Left lung (tissue), 4 donors: ENCODE measurements at regions not wholly inside any gene's neighbourhood (a gene's known extent, or its start where the extent isn't known, plus 50 kb on each side); places are given as distances from the start of the nearest gene placed in this dataset.

Experiments
- ATAC-seq: fragments of 200-7000 bp; cut with Tn5 transposase; one replicate; pipeline ENCODE4 v1.9.1; 2020; ENCODE audit warnings: moderate library complexity
- DNase-seq, 4 donors: peaks; one replicate each; pipeline ENCODE4 v3.0.0-alpha.2; 2013 to 2020
- H3K27ac ChIP-seq, 2 donors: fragments of 200-600 bp; sonication (generic) in 1 of 2; one replicate each; pipeline versions ENCODE4 v1.5.0 to v1.8.0; 2020 to 2021
- H3K27me3 ChIP-seq, 2 donors: fragments of 200-600 bp; sonication (generic) in 1 of 2; one replicate each; pipeline versions ENCODE4 v1.5.0 to v1.8.0; 2020 to 2021
- H3K36me3 ChIP-seq, 2 donors: fragments of 200-600 bp; sonication (generic) in 1 of 2; one replicate each; pipeline versions ENCODE4 v1.5.0 to v1.8.0; 2020 to 2021
- H3K4me1 ChIP-seq, 2 donors: fragments of 200-600 bp; one replicate each; pipeline ENCODE4 v1.8.0; 2021
- H3K4me3 ChIP-seq, 2 donors: fragments of 200-600 bp; sonication (generic) in 1 of 2; one replicate each; pipeline versions ENCODE4 v1.5.0 to v1.8.0; 2020 to 2021; ENCODE audit warnings: mild to moderate bottlenecking in 1 of 2
- H3K9me3 ChIP-seq, 2 donors: fragments of 200-600 bp; sonication (generic) in 1 of 2; one replicate each; pipeline versions ENCODE4 v1.5.0 to v1.8.0; 2020 to 2021
- intact Hi-C, 2 donors: fragments of 100-400 bp; cut with DNase I; formaldehyde crosslinking; loops; one replicate each; pipeline versions ENCODE4 v1.11.2 to v1.14.2; 2022
- TF ChIP-seq, protein P1 (sequence below), 2 donors: fragments of 200-600 bp; sonication (generic) in 1 of 2; IDR thresholded peaks; one replicate each; pipeline versions ENCODE4 v1.5.0 to v1.8.0; 2021; ENCODE audit warnings: antibody characterized with exemption in 2 of 2
- donor health status: DM: no; HTN: yes; CAD: no.
- donor health status: DM: no; HTN: no; CAD: no.

DNA sequence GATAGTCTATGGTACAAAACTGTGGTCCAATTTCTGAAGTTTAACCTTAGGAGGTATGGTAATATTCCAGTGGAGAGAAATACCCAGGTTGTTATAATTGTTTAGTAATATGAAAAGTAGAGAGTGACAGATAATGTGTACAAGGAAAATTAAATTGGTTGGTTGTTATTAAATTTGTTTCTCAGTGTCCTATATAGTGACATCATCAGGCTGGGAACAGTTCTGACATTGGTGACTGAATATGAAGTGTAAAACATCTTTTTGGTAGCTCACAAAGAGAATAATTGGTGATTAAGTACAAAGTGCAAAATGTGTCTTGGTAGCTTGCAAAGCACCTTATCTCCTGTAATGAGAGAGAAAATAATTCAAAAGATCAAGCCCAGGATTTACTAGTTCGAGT lies 1806.1 kb upstream of the CDH6 start:
- intact Hi-C loops = no loop called here
- no peak overlapping the region for H3K4me3 ChIP-seq
- H3K27me3 ChIP-seq = no peaks in the 10 kb centered on the region
- peaks cover 0 to 20% of the 10 kb centered on the region in 2 donors for H3K9me3 ChIP-seq
- H3K4me1 ChIP-seq = no peaks in the 10 kb centered on the region
- ATAC-seq (no peak), DNase-seq (no peak)
- H3K36me3 ChIP-seq = no peaks in the 10 kb centered on the region
- TF ChIP-seq, protein P1, sequence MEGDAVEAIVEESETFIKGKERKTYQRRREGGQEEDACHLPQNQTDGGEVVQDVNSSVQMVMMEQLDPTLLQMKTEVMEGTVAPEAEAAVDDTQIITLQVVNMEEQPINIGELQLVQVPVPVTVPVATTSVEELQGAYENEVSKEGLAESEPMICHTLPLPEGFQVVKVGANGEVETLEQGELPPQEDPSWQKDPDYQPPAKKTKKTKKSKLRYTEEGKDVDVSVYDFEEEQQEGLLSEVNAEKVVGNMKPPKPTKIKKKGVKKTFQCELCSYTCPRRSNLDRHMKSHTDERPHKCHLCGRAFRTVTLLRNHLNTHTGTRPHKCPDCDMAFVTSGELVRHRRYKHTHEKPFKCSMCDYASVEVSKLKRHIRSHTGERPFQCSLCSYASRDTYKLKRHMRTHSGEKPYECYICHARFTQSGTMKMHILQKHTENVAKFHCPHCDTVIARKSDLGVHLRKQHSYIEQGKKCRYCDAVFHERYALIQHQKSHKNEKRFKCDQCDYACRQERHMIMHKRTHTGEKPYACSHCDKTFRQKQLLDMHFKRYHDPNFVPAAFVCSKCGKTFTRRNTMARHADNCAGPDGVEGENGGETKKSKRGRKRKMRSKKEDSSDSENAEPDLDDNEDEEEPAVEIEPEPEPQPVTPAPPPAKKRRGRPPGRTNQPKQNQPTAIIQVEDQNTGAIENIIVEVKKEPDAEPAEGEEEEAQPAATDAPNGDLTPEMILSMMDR (IDR thresholded peaks at IDR 0.05) = no peak
- H3K27ac ChIP-seq = no peak overlapping the region

DNA sequence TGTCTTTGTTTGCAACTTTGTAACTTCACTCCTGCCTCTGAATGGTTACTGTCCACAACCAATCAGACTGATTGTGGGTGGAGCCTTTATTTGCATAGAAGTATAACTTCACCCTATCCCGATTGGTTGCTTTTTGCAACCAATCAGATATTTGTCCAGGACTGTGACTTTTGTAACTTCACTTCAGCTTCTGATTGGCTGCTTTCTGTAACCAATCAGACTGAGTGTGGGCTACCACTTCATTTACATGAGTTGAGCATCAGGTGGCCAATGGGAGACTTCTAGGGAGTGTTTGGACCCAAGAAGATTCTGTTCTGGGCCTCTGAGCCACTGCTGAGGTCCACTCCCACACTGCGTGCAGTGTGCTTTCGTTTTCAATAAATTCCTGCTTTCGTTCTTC lies 1810.7 kb upstream of the CDH6 start:
- TF ChIP-seq, protein P1 (IDR thresholded peaks at IDR 0.05) = no peak
- Histone ChIP-seq H3K27me3 (no peaks in the 10 kb centered on the region), H3K4me1 (no peaks in the 10 kb centered on the region), H3K4me3 (no peak overlapping the region), H3K9me3 (no peaks in the 10 kb centered on the region), H3K36me3 (no peaks in the 10 kb centered on the region), H3K27ac (no peak overlapping the region)
- ATAC-seq = no peak
- DNase-seq = no peak
- intact Hi-C loops = no loop called here

DNA sequence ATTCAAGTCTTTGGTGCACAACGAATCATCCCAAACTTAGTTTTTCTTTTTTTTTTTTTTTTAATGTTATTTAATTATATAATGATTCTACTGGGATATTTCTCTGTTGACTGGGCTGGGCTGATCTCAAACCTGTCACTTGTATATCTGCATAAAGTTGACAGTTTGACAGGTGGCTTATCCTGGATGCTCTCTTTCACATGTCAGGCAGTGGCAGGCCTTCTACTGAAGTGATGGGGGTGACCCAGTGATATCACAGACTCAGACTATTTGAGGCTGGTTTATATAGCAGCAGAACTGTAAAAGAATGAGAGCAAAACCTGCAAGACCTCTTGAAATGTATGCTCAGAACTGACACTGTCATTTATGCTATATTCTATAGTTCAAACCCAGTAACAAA lies 1813.5 kb upstream of the CDH6 start:
- Histone ChIP-seq H3K27me3 (no peaks in the 10 kb centered on the region), H3K4me1 (no peaks in the 10 kb centered on the region), H3K4me3 (no peak overlapping the region), H3K36me3 (no peaks in the 10 kb centered on the region), H3K9me3 (no peaks in the 10 kb centered on the region), H3K27ac (no peak overlapping the region)
- ATAC-seq (no peak), DNase-seq (no peak)
- TF ChIP-seq, protein P1 (IDR thresholded peaks at IDR 0.05) = no peak
- intact Hi-C loops = no loop called here

DNA sequence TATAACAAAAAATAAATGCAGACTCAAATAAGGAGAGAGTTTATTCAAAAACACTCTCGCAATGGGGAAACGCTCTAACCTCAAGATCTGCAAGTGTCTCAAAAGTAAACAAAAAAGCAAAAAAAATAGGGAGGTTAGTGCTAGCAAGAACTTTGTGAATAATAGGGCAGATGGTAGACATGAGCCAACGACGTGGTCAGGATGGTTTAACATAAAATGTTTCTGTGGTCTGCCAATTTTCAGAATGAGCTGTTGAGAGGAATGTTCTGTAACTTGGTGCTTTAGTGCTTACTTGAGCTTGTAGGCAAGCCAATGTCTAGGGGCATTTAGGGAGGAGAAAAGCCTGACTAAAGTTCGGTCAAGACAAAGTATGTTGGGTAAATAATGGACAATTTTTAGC lies 1813.9 kb upstream of the CDH6 start:
- DNase-seq (no peak), ATAC-seq (no peak)
- no peaks in the 10 kb centered on the region for H3K4me1 ChIP-seq
- intact Hi-C loops = no loop called here
- H3K4me3 ChIP-seq = no peak overlapping the region
- no peak overlapping the region for H3K27ac ChIP-seq
- no peaks in the 10 kb centered on the region for H3K9me3 ChIP-seq
- H3K36me3 ChIP-seq = no peaks in the 10 kb centered on the region
- no peaks in the 10 kb centered on the region for H3K27me3 ChIP-seq
- TF ChIP-seq, protein P1 (IDR thresholded peaks at IDR 0.05) = no peak

DNA sequence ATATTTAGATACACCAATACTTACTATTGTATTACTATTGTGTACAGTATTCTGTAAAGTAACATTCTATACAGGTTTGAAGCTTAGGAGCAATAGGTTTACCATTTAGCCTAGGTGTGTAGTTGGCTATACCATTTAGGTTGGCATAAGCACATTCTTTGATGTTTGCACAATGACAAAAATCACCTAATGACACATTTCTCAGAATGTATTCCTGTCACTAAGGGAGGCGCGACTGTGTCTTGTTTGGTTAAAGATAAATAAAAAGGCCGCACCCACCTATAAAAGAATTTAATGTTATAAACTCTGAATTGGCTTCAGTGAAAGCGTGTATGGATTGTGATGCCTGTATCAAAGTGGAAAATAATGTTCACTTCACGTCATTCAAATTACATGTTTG lies 1815.4 kb upstream of the CDH6 start:
- Histone ChIP-seq H3K27me3 (no peaks in the 10 kb centered on the region), H3K9me3 (no peaks in the 10 kb centered on the region), H3K27ac (no peak overlapping the region), H3K36me3 (no peaks in the 10 kb centered on the region), H3K4me3 (no peak overlapping the region), H3K4me1 (no peaks in the 10 kb centered on the region)
- TF ChIP-seq, protein P1 (IDR thresholded peaks at IDR 0.05) = no peak
- DNase-seq (no peak), ATAC-seq (no peak)
- intact Hi-C loops = no loop called here
